ENCODE measurements at regions not wholly inside any gene's neighbourhood (a gene's known extent, or its start where the extent isn't known, plus 50 kb on each side); places are given as distances from the start of the nearest gene placed in this dataset.
"Not testable (repeated sequence)": the region's sequence is repeated elsewhere in the genome, so short reads cannot be mapped to it uniquely, and the experiment has no call there.

DNA sequence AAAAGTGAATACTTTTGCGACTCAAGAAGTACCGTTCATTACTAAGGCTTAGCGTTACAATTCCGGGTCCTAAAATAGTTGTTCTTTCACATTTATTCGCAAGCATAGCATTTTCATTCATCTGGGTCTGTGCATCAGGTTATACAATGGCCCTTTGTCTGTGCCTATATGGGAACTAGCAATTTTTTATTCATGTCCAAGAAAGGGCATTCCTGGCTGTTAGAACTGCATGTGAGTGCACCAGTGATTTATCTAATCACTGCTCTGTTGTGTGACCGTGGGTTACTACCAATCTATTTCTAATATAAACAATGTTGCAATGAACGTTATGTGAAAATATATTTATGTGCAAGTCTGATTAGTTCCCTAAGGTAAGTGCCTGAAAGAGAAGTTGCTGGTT is 63.8 kb downstream of the SPANXA1 start:
- not testable (repeated sequence) for DNase-seq (ENCODE audit: low read depth)

DNA sequence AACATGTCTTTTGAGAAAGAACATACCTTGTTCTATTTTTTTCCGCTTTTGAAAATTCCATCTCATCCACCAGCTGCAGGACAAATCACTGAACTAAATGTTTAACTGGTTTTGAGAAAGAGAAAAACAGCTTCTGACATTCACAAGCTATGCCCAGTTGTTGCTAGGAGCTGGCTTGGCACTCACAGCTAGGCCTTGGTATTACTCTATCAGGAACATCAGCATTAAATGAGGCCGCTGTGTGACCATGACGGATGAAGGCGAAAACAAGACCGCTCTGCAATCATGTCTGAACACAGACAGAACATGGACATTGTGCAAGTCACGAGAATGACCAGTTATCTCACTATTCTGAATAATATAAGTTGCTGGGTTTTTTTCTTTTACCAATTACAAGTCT is 108.8 kb downstream of the SPANXA1 start:
- not testable (repeated sequence) for DNase-seq (ENCODE audit: low read depth)

DNA sequence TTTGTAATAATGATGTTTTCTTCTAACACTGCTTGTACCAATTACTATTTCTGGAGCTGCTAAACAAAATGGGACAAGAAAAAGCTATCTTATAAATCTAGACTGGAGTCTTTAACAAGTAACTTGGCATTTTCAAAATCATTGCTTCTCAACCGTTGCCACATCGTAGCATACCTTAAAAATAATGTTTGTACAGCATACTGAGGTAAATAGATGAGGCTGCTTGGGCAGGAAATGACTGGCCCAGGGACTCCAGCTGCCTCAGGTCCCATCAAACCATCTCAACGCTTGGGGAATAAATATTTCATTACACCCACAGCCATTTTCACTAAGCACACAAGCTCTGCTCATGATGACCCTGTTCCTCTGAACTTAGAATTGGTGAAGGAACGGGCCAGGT is 115.1 kb downstream of the SPANXA1 start:
- no peak for DNase-seq (ENCODE audit: low read depth)

DNA sequence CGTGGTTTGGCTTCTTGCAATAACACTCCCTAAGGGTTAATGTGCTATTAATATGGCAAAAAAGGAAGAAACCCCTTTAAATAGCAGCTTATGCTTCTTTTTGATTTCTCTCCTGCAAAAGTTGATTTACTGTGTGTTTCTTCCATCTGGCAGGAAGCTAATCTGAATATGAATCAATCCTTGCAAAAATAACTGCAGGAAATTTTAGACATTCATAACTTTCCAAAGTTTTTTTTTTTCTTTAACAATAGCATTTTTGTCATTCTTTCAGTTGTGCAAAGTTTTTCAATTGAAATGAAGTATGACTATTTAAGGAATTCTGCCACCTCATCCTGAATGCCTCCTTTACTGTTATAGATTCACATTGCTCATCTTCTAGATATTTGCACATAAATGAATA is 115.6 kb downstream of the SPANXA1 start:
- DNase-seq (ENCODE audit: low read depth) = no peak

DNA sequence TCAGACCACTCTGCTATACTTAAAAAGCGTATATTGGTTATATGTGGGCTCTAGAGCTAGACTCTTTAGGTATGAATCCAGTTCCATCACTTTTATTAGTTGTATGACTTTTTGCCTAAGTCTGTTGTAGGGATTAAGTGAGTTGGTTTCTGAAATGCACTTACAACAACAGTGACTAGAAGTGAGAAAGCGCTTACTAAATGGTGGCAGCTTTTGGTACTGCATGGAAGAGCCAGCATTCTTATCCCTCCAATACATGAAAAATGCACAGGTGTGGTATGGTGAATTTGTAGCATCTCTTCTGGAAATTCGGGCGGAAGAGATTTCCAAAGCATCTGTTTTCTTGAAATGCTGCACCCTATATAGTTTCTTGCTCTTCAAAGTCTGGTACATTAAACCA is 117.1 kb downstream of the SPANXA1 start:
- DNase-seq (ENCODE audit: low read depth) = no peak

DNA sequence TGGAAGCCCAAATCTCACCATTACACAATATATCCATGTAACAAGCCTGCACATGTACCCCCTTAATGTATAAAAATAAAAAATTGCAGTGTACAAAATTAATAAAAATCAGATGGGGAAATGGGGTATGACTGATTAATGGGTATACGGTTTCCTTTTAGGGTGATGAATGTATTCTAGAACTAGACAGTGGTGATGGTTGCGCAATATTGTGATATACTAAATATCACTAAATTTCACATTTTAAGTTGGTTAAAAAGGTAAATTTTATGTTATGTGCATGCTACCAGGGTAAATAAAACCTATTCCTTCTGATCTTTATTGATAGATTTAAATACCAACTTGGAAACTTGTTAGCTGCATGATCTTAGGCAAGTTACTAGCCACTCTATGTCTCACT is 129.4 kb downstream of the SPANXA1 start:
- no peak for DNase-seq (ENCODE audit: low read depth)

DNA sequence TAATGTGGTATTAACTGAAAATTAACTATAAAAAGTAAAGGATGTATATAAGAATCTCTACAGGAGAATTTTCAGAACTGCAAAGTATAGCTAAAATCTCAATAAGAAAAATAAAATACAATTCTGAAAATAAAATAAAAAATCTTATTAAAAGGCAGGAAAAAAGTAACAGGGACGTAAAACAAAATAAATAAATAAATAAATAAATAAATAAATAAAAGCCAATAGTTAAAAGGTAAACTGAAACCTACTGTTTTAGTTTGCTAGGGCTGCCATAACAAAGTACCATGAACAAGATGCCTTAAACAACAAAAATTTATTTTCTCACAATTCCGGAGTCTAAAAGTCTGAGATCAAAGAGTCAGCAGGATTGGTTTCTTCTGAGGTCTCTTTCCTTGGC is 140.6 kb downstream of the SPANXA1 start:
- DNase-seq (ENCODE audit: low read depth) = no peak

DNA sequence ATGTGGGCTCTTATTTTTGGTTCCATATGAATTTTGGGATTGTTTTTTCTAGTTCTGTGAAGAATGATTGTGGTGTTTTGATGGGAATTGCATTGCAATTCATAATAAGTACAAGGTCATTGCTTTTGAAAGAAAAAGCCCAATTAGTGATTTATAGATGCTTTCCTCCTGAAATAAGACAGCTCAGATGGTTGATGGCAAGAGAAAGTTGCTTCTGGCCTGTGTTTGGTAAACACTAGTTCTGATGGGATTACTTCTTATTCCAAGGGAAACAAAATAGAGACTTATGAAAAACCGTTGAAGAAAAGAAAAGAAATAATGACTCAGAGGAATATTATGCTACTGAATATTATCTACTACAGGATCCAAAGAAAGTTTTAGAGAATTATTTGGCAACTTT is 144.9 kb downstream of the SPANXA1 start:
- peak; percentile 5 for DNase-seq (ENCODE audit: low read depth)

DNA sequence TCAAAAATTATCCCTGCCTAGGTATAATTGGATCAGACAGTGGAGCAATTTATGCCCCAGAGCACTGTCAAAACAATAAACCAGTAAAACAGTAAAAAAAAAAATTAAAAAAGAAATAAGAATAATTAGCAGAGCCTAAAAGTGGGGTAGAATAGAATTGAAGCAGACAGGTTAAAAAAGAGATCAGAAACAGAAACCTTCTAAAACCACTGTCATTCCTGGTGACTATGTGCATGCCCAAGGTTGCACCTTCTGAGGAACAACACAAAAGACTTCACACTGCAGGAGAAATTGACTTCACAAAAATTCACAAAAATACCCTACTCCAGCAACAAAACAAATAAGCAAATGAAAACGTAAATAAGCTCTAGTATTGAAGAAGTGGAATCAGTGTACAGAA is 168.6 kb downstream of the SPANXA1 start:
- no peak for DNase-seq (ENCODE audit: low read depth)

DNA sequence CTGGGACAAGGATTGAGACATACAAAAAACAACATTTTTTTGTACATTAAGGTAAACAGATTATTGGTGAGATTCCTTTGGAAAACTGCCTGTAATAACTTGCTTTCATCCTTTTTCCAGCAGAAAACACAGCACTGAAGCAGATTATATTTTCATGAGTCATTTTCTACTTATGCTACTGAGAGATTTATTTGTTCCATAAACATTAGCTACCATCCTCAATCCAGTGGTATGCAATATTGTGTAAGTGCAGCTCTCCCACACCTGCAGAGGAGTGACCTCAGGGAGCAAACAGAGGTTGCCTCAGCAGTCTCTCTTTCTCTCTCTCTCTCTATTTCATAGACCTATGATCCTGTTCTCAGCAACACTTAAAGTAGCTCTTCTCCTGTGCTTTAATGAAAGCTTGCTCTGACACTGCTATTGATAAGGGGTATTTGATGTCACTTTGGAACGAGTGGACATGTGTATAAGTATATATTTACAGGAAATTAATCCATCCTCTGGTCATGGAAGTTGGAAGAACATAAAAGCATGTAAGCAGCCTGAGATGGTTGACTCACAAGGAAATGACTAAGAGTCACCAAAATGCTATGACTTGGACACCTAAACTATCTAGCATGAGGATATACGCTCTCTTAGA is 163.7 kb upstream of the SPANXC start:
- DNase-seq (ENCODE audit: low read depth) = peak; percentile 21

DNA sequence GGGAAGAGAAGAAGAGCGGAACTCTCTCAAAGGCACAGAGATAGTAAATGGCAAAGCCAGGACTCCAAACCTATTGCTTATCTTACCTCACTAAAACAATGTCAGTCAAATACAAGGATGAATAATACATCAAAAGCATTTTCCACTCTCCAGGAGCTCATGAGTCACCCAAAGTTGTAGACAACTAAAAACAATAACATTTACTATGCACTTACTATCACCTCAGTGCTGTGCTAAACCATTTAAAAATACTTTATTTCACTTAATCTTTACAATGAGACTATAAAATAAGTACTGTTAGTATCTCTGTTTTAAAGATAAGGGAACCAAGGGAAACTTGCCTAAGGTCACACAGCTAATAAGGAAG is 163.2 kb upstream of the SPANXC start:
- no peak for DNase-seq (ENCODE audit: low read depth)

DNA sequence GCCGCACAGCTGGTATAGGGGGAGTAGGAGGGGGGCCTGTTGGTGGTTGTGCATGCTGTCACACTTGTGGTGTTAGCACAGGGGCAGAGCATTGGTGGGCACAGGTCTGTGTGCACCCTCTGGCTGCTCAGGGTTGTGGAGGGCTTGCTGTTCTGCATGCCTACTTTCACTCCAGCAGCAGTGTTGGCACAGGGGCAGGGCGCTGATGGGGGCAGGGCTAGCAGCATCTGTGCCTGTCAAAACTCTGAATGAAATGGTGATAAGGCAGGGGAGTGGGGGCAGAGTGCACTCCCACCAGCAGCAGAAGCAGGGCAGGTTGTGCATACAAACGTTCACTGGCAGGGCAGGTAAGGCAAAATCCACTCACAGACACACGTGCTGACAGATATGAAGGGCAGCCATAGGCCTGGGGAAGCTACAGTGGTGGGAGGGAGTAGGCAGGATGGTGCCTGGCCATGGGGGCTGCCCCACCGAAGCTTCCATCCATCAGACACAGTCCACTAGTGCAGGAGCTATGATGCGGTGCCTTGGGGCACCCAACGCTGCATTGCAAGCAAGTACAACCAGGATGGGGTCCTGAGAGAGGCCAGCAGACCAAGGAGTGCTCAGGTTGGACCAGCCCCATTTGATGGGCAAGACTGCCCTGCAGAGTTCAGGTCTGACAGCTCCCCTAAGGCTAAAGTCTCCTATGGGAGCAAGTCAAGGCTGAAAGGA is 160.7 kb upstream of the SPANXC start:
- DNase-seq (ENCODE audit: low read depth) = no peak

DNA sequence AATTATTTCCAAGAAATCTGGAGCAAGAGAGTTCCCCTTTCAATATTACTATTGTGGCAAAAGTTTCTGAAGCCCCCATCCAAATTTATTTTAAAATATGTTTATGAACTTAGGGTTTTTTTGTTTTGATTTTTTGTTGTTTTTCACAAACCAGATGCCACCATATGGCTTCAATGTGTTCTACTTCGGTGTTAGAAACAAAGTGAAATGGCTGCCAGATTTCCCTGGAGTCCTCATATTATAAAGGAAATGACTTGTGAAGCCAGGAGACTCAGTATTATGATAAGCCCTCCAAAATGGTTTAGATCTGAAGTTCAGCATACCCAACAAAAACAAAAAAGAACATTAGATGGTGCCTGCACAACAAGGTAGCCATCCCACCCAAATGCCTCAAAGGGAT is 154.2 kb upstream of the SPANXC start:
- no peak for DNase-seq (ENCODE audit: low read depth)

DNA sequence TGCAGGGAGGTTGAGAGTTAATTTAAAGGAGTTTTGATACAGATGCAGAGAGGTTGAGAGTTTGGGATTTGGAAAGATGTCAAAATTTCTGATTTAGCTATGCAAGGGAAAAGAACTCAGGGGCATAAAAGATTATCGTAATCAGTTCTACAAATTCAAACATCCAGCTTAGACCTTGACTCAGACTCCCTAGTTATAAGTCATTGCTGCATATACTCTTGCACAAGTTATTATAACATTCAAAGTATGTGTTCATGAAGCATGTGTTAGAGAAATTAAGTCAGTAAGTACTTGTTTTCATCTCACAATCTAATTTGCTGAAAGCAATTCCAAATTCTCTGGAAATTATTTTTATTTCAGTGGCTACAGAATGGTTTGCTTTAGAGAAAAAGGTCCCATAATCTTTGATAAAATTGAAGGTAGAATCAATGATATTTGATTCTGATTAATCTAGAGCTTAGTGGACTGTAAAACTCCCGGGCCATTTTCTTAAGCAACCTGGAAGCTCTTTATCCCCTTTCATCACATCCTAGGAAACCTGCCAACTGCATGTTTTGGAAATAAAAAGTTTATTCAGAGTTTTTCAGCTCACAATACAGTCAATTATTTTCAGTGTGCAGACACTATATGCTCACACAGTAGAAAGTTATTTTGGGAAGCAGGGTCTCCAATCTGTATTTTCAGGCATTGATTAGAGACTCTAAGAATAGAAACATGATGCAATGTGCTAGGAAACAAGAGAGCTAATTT is 132.9 kb upstream of the SPANXC start:
- peak; percentile 1 for DNase-seq (ENCODE audit: low read depth)

DNA sequence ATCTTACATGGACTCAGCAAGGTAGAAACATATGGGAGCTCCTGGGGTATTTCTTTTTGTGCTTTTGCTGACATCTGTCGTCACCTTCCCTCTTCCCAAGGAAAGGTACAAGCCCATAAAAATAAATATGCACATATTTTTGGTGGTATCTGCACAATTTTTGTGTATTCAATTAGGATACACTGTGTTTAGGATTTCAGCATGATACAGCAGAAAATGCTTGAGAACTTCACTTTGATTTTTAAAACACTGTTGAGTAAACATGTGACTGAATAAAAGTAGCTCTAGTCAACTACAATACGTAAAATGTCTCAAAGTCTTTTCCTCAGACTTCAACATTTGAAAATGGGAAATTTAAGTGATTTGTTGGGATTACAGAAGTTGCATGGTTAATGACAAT is 99.4 kb upstream of the SPANXC start:
- no peak for DNase-seq (ENCODE audit: low read depth)

DNA sequence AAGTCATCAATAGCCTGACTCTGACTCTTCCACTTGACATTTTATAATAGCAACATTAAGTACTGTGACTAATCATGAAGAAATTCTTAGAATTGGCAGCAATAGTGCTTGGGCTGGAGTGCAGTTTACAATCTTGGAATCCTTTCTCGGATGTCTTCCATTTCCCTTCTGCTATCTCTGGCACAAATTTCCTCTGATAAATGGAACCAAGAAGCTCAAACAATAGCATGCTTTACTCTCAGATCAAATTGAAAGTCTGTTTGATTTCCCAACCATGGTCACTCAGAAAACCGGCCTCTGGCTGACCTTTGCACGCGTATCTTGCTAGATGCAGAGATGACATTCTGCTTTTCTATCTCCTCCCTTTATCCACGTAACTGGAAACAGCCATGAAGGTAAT is 99.0 kb upstream of the SPANXC start:
- peak; percentile 46 for DNase-seq (ENCODE audit: low read depth)

DNA sequence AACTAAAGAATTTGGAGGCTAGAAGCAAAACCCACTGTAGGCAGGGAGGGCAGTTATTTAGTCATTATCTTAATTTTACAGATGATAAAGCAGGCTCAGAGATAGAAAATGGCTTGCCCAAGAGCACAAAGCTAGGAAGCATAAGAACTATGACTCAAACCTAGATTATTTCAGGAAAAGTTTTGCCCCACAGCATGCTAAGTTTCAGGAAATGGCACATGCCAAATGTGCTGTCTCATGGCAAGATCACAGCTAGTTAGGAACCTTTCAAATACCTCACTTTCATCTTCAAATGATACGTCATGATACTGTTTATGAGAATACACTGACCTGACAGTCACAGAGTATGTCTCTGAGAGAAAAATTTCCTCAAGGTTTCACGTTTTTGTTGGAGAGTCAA is 78.5 kb upstream of the SPANXC start:
- no peak for DNase-seq (ENCODE audit: low read depth)

DNA sequence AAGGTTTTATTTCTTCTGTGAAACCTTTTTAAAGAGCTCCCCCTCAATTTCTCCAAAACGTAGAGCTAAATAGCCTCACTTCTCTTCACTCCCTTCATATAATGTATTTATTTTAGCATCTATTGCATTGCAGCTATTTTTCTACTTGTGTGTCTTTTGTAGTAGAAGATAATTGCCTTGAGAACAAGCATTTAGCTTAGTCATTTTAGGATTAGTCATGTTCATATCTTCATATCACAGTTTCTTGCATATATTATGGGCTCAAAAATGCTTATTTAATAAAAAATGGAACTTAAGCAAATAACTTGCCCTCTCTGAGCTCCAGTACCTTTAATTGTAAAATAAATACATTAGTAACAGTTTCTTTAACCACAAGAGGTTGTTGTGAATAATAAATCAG is 72.1 kb upstream of the SPANXC start:
- DNase-seq (ENCODE audit: low read depth) = no peak

DNA sequence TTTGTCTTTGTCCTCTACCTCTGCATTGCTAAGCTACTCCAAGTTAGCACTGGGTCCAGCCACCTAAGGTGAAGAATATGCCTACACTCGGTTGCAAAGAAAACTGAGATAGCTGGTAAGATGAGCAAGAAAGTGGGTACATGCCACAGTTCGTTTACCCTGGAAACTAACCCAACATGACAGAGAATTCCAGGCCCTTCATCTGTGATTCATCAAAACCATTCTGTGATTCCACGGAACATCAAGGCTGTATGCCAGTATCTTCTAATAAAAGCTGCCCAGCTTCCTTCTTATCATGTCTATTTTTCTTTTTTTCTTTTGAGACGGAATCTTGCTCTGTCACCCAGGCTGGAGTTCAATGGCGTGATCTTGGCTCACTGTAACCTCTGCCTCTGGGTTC is 58.7 kb upstream of the SPANXC start:
- DNase-seq (ENCODE audit: low read depth) = no peak
